ENCODE measurements at regions not wholly inside any gene's neighbourhood (a gene's known extent, or its start where the extent isn't known, plus 50 kb on each side); places are given as distances from the start of the nearest gene placed in this dataset.

DNA sequence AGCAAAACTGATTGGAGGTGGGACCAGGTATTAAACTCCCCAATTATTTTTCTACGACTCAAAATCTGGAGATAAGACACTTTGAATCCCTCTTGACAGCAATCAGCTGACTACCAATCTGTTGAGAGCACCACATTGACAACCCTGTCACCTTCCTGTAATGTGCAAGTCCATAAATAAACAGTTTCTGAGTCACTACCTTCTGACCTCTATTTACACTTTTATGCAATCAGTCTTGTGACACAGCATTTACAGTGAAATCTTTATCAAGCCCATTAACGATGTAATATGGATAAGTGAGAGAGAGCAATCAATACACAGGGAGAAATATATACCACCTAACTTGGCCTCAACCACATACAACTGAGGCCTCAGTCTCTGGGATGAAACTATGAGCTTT lies 283.7 kb upstream of the ANO5 start:
- Mint-ChIP-seq H3K9me3 (ENCODE audit: low read depth) (peaks cover 10% of the 10 kb centered on the region), H3K27me3 (no peaks in the 10 kb centered on the region), H3K4me3 (no peak overlapping the region), H3K4me1 (ENCODE audit: low read depth) (no peaks in the 10 kb centered on the region), H3K27ac (no peak overlapping the region), H3K36me3 (no peaks in the 10 kb centered on the region)

GRCh38 chr11:21911061-21911460 lies 281.8 kb upstream of the ANO5 start:
- Mint-ChIP-seq H3K27ac (no peak overlapping the region), H3K4me3 (no peak overlapping the region), H3K27me3 (no peaks in the 10 kb centered on the region), H3K4me1 (ENCODE audit: low read depth) (no peaks in the 10 kb centered on the region), H3K9me3 (ENCODE audit: low read depth) (peaks cover 10% of the 10 kb centered on the region), H3K36me3 (no peaks in the 10 kb centered on the region)

DNA sequence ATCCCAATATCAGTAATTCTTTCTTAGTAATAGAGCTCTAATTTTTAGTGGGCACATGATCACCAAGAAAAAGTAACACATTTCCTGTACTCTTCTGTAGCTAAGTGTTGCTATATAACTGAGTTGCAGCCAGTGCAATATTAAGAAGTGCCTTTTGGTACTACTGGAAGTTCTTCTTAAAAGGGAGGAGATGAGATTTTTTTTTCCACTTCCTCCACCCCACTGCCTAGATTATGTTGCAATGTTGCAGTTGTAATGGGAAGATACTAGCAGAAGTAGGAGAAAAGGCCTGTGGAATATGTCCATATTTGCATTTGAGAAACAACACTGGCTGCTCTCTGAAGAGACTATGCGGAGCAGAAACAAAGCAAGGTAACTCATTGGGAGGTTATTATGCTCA lies 280.6 kb upstream of the ANO5 start:
- peaks cover 6% of the 10 kb centered on the region for H3K9me3 Mint-ChIP-seq (ENCODE audit: low read depth)
- H3K4me1 Mint-ChIP-seq (ENCODE audit: low read depth) = no peaks in the 10 kb centered on the region
- no peaks in the 10 kb centered on the region for H3K36me3 Mint-ChIP-seq
- no peaks in the 10 kb centered on the region for H3K27me3 Mint-ChIP-seq
- H3K4me3 Mint-ChIP-seq = no peak overlapping the region
- no peak overlapping the region for H3K27ac Mint-ChIP-seq

GRCh38 chr11:21921151-21921550 lies 271.7 kb upstream of the ANO5 start:
- no peak overlapping the region for H3K27ac Mint-ChIP-seq
- no peaks in the 10 kb centered on the region for H3K27me3 Mint-ChIP-seq
- no peaks in the 10 kb centered on the region for H3K4me1 Mint-ChIP-seq (ENCODE audit: low read depth)
- H3K36me3 Mint-ChIP-seq = no peaks in the 10 kb centered on the region
- no peak overlapping the region for H3K4me3 Mint-ChIP-seq
- no peaks in the 10 kb centered on the region for H3K9me3 Mint-ChIP-seq (ENCODE audit: low read depth)

DNA sequence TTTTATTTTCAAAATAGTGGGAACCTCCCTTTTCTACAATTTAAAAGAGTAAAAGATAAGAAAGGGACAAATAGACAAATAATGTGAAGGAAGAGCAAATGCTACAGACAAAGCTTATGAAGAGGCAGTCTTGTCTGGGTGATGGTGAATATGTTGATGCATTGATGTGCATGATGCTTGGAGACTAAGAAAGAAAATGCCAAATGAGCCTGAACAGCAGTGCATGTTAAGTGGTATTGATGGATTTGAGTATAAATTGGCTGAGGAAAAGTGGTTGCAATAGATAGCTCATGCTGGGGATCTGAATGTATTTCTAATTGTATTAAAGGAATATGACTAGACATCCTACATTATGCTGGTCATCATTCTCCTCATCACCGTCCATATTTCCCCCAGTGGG lies 268.6 kb upstream of the ANO5 start:
- H3K4me1 Mint-ChIP-seq (ENCODE audit: low read depth) = no peaks in the 10 kb centered on the region
- H3K9me3 Mint-ChIP-seq (ENCODE audit: low read depth) = no peaks in the 10 kb centered on the region
- no peak overlapping the region for H3K4me3 Mint-ChIP-seq
- H3K27ac Mint-ChIP-seq = no peak overlapping the region
- H3K36me3 Mint-ChIP-seq = no peaks in the 10 kb centered on the region
- no peaks in the 10 kb centered on the region for H3K27me3 Mint-ChIP-seq

GRCh38 chr11:21927628-21928027 lies 265.3 kb upstream of the ANO5 start:
- Mint-ChIP-seq H3K4me1 (ENCODE audit: low read depth) (no peaks in the 10 kb centered on the region), H3K4me3 (no peak overlapping the region), H3K36me3 (no peaks in the 10 kb centered on the region), H3K9me3 (ENCODE audit: low read depth) (no peaks in the 10 kb centered on the region), H3K27me3 (no peaks in the 10 kb centered on the region), H3K27ac (no peak overlapping the region)

- no peak overlapping the region for H3K4me3 Mint-ChIP-seq
- H3K27me3 Mint-ChIP-seq = no peaks in the 10 kb centered on the region
- no peaks in the 10 kb centered on the region for H3K4me1 Mint-ChIP-seq (ENCODE audit: low read depth)
- H3K9me3 Mint-ChIP-seq (ENCODE audit: low read depth) = no peaks in the 10 kb centered on the region
- H3K27ac Mint-ChIP-seq = no peak overlapping the region
- H3K36me3 Mint-ChIP-seq = no peaks in the 10 kb centered on the region
Observed at GRCh38 chr11:21928847-21929246, 264.0 kb upstream of the ANO5 start.

GRCh38 chr11:21930408-21930807 lies 262.5 kb upstream of the ANO5 start:
- Mint-ChIP-seq H3K36me3 (no peaks in the 10 kb centered on the region), H3K4me3 (no peak overlapping the region), H3K27me3 (no peaks in the 10 kb centered on the region), H3K27ac (no peak overlapping the region), H3K9me3 (ENCODE audit: low read depth) (no peaks in the 10 kb centered on the region), H3K4me1 (ENCODE audit: low read depth) (no peaks in the 10 kb centered on the region)

DNA sequence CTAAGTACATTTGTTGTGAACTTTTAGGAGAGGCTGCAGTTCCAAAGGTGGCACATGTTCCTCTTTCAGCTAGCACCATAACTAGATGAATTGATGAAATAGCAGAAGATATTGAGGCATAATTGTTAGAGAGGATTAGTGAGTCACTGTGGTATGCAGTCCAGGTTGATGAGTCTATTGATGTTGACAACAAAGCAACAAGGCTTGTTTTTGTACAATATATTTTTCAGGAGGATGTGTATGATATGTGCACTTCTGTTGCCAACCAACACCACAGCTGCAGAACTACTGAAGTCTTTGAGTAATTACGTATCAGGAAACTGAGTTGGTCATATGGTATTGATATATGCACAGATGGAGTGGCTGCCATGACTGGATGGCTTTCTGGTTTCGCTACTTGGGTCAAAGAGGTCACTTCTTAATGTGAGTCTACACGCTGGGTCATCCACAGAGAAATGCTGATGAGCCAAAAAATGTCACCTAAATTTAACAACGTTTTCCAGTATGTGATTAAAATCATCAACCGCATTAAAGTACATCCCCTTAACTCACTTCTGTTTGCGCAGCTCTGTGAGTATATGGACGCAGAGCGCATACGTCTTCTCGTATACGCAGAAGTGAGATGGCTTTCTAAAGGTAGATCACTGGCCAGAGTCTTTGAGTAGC lies 261.3 kb upstream of the ANO5 start:
- no peaks in the 10 kb centered on the region for H3K27me3 Mint-ChIP-seq
- H3K27ac Mint-ChIP-seq = no peak overlapping the region
- no peak overlapping the region for H3K4me3 Mint-ChIP-seq
- H3K4me1 Mint-ChIP-seq (ENCODE audit: low read depth) = no peaks in the 10 kb centered on the region
- no peaks in the 10 kb centered on the region for H3K9me3 Mint-ChIP-seq (ENCODE audit: low read depth)
- no peaks in the 10 kb centered on the region for H3K36me3 Mint-ChIP-seq

DNA sequence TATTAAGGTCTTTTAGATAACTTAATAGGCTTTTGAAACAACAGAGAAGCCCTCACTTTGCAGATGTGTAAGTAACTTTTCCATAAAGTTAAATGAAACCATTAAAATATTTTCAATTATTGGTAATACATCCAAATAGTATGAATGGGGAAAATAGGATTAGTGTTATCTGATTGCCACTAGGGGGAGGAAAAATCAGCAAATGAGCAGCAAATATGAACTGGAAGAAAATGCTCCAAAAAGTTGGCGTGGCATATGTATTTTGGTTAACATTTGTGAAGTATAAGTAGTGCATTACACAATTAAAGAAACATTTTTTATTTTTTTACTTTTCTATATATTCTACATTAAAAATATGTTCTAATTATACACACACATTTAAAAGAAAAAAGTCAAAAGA lies 259.8 kb upstream of the ANO5 start:
- Mint-ChIP-seq H3K27ac (no peak overlapping the region), H3K27me3 (no peaks in the 10 kb centered on the region), H3K36me3 (no peaks in the 10 kb centered on the region), H3K9me3 (ENCODE audit: low read depth) (no peaks in the 10 kb centered on the region), H3K4me1 (ENCODE audit: low read depth) (no peaks in the 10 kb centered on the region), H3K4me3 (no peak overlapping the region)

DNA sequence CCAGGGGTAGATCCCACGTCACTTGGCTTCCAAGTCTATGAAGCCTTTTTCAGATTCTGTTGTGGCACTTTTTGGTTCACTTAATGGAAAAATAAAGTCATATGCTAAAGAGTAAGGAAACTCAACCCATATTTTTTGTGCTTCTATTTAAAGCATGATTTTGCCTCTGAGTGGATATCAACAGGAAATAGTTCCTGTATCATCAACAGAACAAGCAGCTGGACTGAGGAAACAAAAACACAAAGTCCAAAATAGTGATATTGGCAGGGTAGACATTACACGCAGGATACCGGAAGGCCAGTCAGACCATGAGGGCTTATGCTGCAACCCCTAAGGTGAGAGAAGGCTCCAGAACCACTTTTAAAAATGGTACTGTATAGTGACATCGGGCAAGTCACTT lies 248.3 kb upstream of the ANO5 start:
- H3K27ac Mint-ChIP-seq = no peak overlapping the region
- H3K4me1 Mint-ChIP-seq (ENCODE audit: low read depth) = no peaks in the 10 kb centered on the region
- no peak overlapping the region for H3K4me3 Mint-ChIP-seq
- H3K36me3 Mint-ChIP-seq = no peaks in the 10 kb centered on the region
- H3K27me3 Mint-ChIP-seq = no peaks in the 10 kb centered on the region
- H3K9me3 Mint-ChIP-seq (ENCODE audit: low read depth) = peaks cover 11% of the 10 kb centered on the region

DNA sequence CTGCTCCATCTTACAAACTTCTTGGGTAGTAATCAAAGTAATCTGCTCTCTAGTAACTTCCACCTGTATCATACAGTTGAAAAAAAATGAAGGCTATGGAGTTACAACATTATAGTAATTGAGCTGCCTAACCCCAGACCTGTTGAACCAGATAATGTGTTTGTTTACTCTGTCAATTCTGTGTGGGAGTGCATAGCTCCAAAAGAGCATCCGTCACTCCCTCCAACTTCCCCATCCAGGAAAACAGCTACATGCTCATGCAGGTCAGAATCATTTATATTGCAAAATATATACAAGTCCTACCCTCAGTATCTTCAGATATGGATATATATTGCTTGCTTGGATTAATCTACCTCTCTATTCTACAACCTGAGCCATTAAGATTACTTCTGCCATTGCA lies 244.0 kb upstream of the ANO5 start:
- H3K27me3 Mint-ChIP-seq = no peaks in the 10 kb centered on the region
- H3K4me1 Mint-ChIP-seq (ENCODE audit: low read depth) = no peaks in the 10 kb centered on the region
- H3K4me3 Mint-ChIP-seq = no peak overlapping the region
- peaks cover 6% of the 10 kb centered on the region for H3K9me3 Mint-ChIP-seq (ENCODE audit: low read depth)
- no peaks in the 10 kb centered on the region for H3K36me3 Mint-ChIP-seq
- H3K27ac Mint-ChIP-seq = no peak overlapping the region

GRCh38 chr11:21949763-21950413 lies 243.0 kb upstream of the ANO5 start:
- H3K4me3 Mint-ChIP-seq = no peak overlapping the region
- no peaks in the 10 kb centered on the region for H3K36me3 Mint-ChIP-seq
- H3K4me1 Mint-ChIP-seq (ENCODE audit: low read depth) = no peaks in the 10 kb centered on the region
- peaks cover 7% of the 10 kb centered on the region for H3K9me3 Mint-ChIP-seq (ENCODE audit: low read depth)
- H3K27me3 Mint-ChIP-seq = no peaks in the 10 kb centered on the region
- no peak overlapping the region for H3K27ac Mint-ChIP-seq

DNA sequence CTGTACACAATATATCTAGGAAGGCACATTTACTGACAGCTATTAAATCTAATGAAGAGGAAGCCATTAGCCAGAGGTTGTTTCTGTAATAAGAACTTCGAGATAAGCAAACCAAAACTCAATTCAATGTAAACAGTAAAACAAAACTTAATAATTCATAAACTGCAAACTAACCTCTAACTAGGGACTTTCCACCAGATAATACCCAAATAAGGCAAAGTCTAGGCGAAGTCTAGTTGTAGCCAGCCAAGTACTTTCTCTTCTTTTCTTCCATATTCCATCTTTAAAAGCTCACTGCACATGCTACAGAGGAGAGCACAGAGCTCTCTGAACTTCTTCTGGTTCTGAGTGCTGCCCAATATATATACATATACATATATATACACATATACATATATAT lies 229.9 kb upstream of the ANO5 start:
- H3K9me3 Mint-ChIP-seq (ENCODE audit: low read depth) = peaks cover 11% of the 10 kb centered on the region
- no peaks in the 10 kb centered on the region for H3K4me1 Mint-ChIP-seq (ENCODE audit: low read depth)
- H3K4me3 Mint-ChIP-seq = no peak overlapping the region
- H3K27me3 Mint-ChIP-seq = no peaks in the 10 kb centered on the region
- H3K27ac Mint-ChIP-seq = no peak overlapping the region
- H3K36me3 Mint-ChIP-seq = no peaks in the 10 kb centered on the region

- Mint-ChIP-seq H3K36me3 (no peaks in the 10 kb centered on the region), H3K4me3 (no peak overlapping the region), H3K9me3 (ENCODE audit: low read depth) (peaks cover 15% of the 10 kb centered on the region), H3K27me3 (no peaks in the 10 kb centered on the region), H3K4me1 (ENCODE audit: low read depth) (no peaks in the 10 kb centered on the region), H3K27ac (no peak overlapping the region)
Observed at GRCh38 chr11:21965221-21965620, 227.7 kb upstream of the ANO5 start.

DNA sequence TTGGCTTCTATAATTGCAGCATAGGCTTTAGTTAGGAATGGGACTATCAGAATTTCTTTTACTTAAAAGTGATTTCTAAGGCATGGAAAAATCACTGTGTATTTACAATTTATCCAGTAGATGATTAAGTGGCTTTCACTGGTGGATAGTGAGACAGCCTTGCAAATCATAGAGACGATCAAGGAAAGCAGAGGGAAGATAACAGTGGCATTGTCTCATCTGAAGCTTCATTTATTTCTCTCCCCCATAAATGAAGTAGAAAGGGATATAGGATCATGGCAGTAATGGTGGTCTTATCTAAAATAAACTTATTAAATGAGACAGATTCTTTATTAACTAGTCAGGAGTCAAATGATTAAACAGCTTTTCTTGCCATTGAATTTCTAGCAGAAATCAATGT lies 224.2 kb upstream of the ANO5 start:
- peaks cover 14% of the 10 kb centered on the region for H3K9me3 Mint-ChIP-seq (ENCODE audit: low read depth)
- H3K36me3 Mint-ChIP-seq = no peaks in the 10 kb centered on the region
- no peaks in the 10 kb centered on the region for H3K27me3 Mint-ChIP-seq
- no peaks in the 10 kb centered on the region for H3K4me1 Mint-ChIP-seq (ENCODE audit: low read depth)
- no peak overlapping the region for H3K27ac Mint-ChIP-seq
- H3K4me3 Mint-ChIP-seq = no peak overlapping the region

Data from activated naive CD8-positive, alpha-beta T cell (primary cell).